ENCODE measurements at regions not wholly inside any gene's neighbourhood (a gene's known extent, or its start where the extent isn't known, plus 50 kb on each side); places are given as distances from the start of the nearest gene placed in this dataset.

DNA sequence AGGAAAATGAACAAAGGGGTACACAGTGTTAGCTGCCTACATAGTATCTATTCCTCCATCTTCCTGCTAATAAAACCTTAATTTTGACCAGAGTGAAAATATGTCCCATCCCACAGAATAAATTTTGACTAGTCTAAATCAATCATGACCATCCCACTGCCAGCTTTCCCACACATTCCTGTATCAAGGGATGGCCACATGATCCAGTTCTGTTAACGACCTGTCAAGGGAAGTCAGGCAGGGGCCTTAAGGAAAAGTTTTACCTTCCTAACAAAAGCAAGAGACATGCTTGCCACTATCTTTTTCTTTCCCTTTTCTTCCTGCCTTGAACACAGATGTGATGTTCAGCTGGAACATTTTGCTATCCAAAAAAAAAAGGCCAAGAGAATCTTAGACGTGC is 185.0 kb upstream of the CHAC2 start:
- DNase-seq (ENCODE audit: low read depth) = no peak
- TF ChIP-seq, protein P1, sequence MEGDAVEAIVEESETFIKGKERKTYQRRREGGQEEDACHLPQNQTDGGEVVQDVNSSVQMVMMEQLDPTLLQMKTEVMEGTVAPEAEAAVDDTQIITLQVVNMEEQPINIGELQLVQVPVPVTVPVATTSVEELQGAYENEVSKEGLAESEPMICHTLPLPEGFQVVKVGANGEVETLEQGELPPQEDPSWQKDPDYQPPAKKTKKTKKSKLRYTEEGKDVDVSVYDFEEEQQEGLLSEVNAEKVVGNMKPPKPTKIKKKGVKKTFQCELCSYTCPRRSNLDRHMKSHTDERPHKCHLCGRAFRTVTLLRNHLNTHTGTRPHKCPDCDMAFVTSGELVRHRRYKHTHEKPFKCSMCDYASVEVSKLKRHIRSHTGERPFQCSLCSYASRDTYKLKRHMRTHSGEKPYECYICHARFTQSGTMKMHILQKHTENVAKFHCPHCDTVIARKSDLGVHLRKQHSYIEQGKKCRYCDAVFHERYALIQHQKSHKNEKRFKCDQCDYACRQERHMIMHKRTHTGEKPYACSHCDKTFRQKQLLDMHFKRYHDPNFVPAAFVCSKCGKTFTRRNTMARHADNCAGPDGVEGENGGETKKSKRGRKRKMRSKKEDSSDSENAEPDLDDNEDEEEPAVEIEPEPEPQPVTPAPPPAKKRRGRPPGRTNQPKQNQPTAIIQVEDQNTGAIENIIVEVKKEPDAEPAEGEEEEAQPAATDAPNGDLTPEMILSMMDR (IDR thresholded peaks at IDR 0.05; ENCODE audit: control insufficient read depth, extremely low read depth, insufficient read depth) = no peak
- H3K4me3 ChIP-seq (ENCODE audit: low read depth, low read length) = no peak overlapping the region

DNA sequence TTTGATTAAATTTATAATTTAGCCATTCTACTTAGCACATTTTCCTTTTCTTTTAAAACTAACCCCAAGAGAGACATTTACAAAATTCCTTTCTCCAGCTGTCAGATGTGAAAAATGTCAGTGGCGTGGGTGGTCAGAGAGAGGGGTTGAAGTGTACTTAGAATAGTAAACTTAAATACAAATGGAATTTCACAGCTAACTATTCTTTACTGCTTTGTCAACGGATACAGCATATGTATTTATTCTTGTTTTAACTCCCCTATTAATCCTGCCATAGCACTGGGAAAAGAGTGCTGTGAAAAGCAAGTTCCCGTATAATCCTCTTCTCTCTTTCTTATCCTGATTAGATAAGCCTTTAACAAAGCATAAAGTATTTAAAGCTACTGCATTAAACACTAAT is 191.4 kb upstream of the CHAC2 start:
- TF ChIP-seq, protein P1 (IDR thresholded peaks at IDR 0.05; ENCODE audit: control insufficient read depth, extremely low read depth, insufficient read depth) = no peak
- no peak for DNase-seq (ENCODE audit: low read depth)
- H3K4me3 ChIP-seq (ENCODE audit: low read depth, low read length) = no peak overlapping the region

DNA sequence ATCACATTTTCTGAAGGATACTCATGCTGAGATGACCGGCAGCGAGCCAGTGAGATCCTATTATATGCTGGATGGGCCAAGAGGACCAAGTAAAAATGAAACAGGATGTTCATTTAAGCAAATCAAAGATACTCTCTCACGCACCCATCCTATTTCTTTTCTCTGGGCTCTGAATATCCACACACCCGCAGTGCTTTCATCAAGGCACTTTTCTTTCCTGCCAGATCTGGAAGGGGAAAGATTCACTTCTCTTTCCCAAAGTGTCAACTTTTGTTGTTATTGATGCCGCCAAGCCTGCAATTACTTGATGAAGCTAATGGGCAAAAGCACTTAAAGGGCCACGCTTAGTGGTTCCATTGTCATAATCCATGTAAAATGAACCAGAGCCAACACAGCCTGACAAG is 191.9 kb upstream of the CHAC2 start:
- TF ChIP-seq, protein P1 (IDR thresholded peaks at IDR 0.05; ENCODE audit: control insufficient read depth, extremely low read depth, insufficient read depth) = no peak
- H3K4me3 ChIP-seq (ENCODE audit: low read depth, low read length) = no peak overlapping the region
- no peak for DNase-seq (ENCODE audit: low read depth)

DNA sequence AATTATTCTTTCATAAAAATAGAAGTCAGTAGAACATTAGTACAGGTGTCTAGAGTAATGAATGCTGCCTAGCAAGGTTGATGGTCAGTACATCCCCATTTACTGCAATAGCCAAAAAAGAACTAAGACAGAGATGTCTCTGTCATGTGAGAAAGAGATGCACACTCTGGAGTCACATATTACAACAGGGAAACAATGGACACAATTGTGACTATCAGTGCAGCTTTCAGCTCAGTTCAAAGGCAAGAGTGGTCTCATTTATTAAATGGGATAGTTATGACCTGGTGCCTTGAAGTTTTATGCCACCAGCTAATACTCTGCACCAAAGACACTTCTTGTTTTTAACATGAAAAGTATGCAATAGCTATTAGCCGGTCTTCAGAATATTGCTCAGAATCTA is 194.9 kb upstream of the CHAC2 start:
- TF ChIP-seq, protein P1 (IDR thresholded peaks at IDR 0.05; ENCODE audit: control insufficient read depth, extremely low read depth, insufficient read depth) = no peak
- DNase-seq (ENCODE audit: low read depth) = no peak
- H3K4me3 ChIP-seq (ENCODE audit: low read depth, low read length) = no peak overlapping the region

DNA sequence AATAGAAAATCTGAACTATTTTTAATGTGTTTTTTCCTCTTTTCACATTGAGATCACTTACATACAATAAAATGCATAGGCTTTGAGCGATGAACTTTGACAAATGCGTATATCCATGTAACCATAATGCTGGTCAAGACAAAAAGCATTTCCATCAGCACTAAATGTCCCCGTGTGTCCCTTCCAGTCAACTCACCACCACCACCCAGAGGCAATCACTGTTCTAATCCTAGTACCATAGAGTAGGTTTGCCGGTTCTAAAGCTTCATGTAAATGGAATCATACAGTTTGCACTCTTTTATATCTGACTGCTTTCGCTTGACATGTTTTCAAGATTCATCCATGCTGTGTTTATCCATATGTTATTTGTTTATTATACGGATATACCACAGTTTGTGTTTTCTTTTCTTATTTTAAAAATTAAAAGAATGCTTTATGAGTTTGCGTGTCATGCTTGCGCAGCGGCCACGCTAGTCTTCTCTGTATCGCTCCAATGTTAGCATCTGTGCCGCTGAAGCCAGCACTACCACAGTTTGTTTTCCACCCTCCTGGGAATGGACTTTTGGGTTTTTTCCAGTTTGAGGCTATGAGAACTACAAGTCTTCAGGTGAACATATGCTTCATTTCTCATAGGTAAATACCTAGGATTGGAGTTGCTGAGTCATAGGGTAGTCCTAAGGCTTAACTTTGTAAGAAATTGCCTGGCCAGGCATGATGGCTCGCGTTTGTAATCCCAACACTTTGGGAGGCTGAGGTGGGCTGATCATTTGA is 197.5 kb upstream of the CHAC2 start:
- no peak for DNase-seq (ENCODE audit: low read depth)
- TF ChIP-seq, protein P1 (IDR thresholded peaks at IDR 0.05; ENCODE audit: control insufficient read depth, extremely low read depth, insufficient read depth) = 0 out of 2 replicates have a peak, but pooled peaks have one; percentile 7
- H3K4me3 ChIP-seq (ENCODE audit: low read depth, low read length) = no peak overlapping the region

DNA sequence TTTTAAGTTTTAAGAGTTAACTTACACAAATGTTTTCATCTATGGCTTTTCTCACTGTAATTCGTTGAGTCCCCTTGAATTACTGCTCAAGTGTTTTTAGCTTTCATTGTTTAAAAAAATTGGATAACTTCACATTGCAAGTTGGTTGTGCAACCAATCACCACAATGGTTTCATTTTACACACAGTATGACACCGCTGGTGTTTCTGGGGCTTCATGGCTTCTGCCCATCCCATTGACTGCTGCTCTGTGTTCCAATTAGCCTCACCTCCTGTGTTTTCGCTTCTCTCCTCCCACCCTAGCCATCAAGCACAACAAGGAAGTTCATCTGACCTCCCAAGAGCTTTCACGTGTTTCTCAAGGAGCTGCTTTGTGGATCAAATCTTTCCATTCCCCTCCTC is 199.1 kb upstream of the CHAC2 start:
- DNase-seq (ENCODE audit: low read depth) = no peak
- no peak overlapping the region for H3K4me3 ChIP-seq (ENCODE audit: low read depth, low read length)
- TF ChIP-seq, protein P1 (IDR thresholded peaks at IDR 0.05; ENCODE audit: control insufficient read depth, extremely low read depth, insufficient read depth) = no peak

DNA sequence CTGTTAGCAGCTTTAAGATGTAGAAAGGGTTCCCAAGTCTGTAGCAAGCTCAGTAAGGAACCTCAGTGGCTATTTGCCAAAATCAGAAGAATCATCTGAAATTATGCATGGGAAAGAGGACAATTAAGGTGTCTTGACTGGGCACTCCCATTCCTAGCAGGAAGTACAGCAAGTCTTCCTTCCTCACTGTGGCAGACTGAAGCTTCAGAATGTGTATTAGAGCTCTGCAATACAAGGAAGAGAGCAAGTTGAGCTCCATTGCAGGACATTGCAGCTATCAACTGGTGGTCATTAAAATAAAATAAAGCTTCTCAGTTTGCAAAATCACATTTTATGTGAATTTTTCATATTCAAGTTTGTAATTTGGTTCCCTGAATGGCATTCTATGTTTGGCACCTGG is 200.5 kb upstream of the CHAC2 start:
- H3K4me3 ChIP-seq (ENCODE audit: low read depth, low read length) = no peak overlapping the region
- DNase-seq (ENCODE audit: low read depth) = no peak
- TF ChIP-seq, protein P1 (IDR thresholded peaks at IDR 0.05; ENCODE audit: control insufficient read depth, extremely low read depth, insufficient read depth) = no peak

All from LNCaP clone FGC (cell line).